Peyer's patch (tissue), 4 donors: ENCODE measurements at regions not wholly inside any gene's neighbourhood (a gene's known extent, or its start where the extent isn't known, plus 50 kb on each side); places are given as distances from the start of the nearest gene placed in this dataset.

Source experiments
- CTCF ChIP-seq, 6 experiments: fragments of 450-650 bp in 4 of 6; fragments of 200-600 bp in 2 of 6; sonication (generic) in 1 of 6; IDR thresholded peaks; one replicate each; pipeline ENCODE4 v1.5.1; 2017 to 2019; ENCODE audit warnings: antibody characterized with exemption in 6 of 6, mild to moderate bottlenecking in 3 of 6, moderate library complexity in 1 of 6
- POLR2A ChIP-seq, 2 donors: fragments of 450-650 bp; IDR thresholded peaks; one replicate each; pipeline ENCODE4 v1.5.1; 2017; ENCODE audit warnings: antibody characterized with exemption in 2 of 2, mild to moderate bottlenecking in 2 of 2, moderate library complexity in 2 of 2

DNA sequence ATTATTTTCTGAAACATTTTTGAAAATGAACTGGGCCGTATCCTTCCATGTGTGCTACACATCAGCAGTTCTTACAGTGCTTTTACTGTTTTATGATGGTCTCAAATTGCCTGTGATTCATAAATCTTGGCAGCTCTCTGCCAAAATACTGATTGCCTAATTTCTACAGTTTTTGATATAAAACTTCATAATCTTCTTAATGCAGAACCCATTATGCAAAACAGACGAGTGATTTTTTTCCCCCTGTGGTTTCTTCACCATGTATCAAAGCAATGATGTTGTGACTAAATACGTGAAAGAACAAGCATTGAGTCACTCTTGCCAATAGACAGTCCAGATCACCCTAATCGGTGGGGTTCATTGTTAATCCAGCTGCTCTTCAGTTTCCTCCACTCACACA is 156.4 kb upstream of the WDR1 start:
- TF ChIP-seq CTCF (IDR thresholded peaks at IDR 0.05) (no peak), POLR2A (IDR thresholded peaks at IDR 0.05) (no peak)
